Right renal cortex interstitium (tissue), 3 donors: ENCODE measurements at regions not wholly inside any gene's neighbourhood (a gene's known extent, or its start where the extent isn't known, plus 50 kb on each side); places are given as distances from the start of the nearest gene placed in this dataset.

Experiments
- DNase-seq, 3 donors: peaks; one replicate each; pipeline ENCODE4 v3.0.0-alpha.2; 2013; ENCODE audit warnings: low read depth in 3 of 3, low spot score in 2 of 3

DNA sequence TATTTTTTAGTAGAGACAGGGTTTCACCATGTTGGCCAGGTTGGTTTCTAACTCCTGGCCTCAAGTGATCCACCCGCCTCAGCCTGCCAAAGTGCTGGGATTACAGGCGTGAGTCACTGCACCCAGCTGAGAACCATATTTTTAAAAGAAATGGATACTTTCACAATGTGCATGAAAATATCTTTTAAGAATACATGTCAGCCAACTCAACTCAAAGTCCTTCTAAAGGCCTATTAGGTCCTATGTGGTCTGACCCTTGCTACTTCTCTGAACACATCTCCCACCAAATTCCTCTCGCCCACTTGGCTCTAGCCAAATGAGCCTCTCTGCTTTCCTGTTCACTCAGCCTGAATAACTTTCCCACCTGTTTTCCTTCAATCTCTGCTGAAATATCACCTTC lies 119.6 kb downstream of the MTX2 start:
- DNase-seq: no peak

DNA sequence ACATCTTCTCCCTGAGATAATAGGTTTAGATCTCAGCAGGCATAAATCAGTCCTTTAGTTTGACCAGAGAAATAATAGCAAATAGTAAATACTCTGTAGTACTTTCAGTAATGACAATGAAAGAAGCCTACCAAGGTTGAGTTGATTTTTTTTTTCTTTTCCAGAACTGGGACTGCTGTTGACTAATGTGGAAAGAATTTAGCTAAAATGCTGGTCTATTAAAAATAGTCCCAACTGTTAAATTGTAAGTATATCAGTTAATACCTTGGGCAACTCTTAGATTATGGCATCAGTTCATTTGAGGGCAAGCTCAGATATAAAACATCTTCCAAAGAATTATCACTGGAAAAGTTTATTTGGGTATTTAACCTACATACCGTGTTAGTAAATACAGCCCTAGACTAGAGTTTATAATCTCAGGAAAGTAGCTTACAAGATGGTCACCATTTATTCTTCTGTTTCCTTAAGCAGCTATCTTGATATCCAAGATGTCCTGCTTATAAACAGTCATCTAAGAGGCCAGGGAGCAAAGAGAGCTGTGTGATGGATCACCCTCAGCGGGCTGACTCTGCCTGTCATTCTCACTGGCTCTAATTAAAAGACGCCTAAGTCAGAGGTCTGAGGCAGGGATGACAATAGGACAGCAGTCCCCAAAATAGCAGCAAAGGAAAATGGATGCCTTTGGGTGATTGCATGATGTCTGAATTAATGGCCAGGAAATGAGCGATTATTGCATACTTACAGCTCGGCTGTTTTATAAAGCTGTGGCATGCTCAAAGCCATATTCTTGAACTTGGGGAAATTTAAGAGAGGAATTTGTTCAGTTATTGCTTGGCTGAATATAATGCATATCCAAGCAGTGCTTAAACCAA lies 121.3 kb downstream of the MTX2 start:
- DNase-seq: no peak

DNA sequence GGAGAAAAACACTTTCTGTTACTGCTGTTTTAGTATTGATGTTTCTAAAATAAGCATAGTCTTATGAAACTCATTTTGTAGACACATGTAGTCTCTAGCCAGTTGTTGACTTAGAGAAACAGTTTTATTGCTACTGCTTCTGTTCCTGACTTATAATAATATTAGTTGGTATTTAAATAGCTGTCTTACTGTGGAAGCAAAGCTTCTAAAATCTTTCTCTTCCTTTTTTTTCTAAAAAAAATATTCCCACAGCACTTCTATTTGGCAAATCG lies 121.8 kb downstream of the MTX2 start:
- DNase-seq: no peak

GRCh38 chr2:176392249-176392648 lies 123.0 kb downstream of the MTX2 start:
- no peak for DNase-seq

DNA sequence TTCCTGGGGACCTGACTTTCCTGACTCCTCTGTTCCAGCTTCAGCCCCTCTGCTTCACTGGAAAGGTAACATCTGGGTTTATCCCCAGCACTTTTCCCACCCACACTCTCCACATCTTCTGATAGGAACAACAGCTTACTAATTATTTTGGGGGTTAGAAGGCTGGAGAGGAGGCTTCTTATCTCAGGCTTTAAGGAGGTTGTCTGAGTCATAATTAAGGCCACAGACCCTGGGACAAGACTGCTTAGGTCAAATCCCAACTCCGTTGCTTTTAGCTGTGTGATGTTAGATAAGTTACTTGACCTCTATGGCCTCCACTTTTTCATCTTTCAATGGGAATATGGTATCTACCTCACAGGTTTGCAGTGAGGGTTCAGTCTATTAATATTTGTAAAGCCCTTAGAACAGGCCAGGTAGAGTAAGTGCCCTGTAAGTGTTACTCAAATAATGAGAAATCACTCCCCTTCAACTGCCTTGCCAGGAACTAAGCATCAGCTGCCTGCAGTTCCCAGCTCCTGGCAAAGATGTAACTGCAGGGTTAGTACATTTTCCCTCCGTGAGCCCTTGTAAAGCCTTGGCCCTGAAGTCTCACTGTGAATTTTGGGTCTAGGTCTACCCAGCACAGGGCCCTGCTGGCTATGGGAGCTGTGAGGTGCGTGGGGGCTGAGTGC lies 123.6 kb downstream of the MTX2 start:
- DNase-seq: no peak

DNA sequence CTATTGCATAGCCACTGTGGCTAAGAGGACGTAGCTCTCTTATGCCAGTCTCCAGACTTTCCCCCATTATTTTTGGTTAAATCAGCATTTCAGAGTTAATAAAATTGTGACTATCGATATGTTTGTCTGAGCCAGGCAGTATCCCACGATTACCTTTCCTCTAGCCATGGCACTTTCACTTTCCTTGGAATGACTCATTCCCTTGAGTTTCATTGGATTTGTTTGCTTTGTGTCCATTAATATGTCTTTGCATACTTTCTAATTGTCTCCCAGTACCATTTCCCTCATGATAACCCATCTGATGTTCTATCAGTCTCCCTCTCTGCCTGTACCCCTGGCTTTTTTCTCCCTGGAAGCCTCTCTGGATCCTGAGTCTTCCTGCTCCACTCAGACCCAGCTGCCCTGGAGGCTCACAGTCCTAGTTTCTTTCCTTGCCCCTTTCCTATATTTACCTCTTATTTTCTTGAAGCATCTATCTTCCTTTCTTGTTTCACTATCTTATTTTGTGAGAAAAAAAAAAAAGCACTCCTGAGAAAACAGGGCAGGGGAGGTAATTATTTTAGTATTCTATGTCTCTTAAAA lies 126.1 kb downstream of the MTX2 start:
- no peak for DNase-seq

- DNase-seq: no peak
Observed at GRCh38 chr2:176398243-176399073, 129.2 kb downstream of the MTX2 start.

DNA sequence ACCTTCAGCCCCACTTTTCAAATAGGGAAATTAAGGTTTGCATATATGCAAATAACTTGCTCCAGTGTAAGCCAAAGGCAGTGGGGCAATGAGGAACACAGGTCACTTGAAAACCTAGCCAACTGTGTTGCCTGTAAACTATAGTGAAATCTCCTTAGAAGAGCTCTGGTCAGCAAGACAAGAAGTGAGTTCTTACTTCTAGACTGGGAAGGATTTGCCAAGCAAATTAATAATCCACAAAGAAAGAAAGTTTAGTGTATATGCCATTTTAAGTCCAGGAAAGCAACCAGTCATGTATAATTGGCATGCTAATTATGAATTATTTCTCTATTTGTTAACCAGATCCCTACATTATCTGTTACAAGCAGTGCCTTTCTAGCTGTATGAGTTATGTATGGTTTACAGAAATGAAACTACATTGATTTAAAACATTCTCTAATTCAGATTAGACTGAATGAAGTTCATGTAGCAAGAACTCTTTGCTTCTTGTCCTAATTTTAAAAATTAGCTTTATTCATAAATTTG lies 129.9 kb downstream of the MTX2 start:
- DNase-seq: no peak

- no peak for DNase-seq
Observed at GRCh38 chr2:176405477-176405876, 136.2 kb downstream of the MTX2 start.

DNA sequence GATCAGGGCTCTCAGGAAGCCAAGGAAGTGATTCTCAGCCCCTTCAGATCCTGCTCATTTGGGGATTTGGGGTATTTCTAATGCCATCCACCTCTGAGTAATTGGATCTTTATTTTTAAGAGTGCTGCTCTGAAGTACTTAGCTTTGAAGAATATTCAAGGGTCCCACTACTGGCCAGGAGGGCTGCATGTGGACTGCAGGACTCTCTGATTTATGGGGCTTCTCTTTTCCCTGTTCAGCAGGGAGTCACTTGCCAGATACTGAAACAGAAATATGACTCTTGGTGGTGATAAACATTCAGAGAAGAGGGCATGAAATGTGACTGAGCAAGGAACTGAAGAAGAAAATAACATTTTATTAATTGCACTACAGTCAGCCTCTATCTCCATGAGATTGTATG lies 138.5 kb downstream of the MTX2 start:
- DNase-seq: no peak

DNA sequence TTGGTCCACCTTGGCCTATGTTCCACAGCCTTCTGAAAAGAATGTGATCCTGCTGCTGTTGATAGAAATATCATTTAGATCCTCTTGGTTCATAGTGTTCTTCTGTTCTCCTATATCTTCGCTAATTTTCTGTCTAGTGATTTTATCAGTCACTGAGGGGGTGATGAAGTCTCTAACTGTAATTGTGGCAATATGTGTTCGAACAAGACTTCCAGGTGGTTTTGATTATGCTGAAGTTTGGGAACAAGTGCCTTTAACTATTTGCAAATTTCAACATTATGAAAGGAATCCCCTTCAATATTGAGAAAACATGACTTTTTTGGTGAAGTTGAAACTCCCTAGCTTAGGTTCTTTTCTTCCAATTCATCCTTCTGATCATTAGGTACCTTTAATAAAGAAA lies 140.4 kb downstream of the MTX2 start:
- no peak for DNase-seq

DNA sequence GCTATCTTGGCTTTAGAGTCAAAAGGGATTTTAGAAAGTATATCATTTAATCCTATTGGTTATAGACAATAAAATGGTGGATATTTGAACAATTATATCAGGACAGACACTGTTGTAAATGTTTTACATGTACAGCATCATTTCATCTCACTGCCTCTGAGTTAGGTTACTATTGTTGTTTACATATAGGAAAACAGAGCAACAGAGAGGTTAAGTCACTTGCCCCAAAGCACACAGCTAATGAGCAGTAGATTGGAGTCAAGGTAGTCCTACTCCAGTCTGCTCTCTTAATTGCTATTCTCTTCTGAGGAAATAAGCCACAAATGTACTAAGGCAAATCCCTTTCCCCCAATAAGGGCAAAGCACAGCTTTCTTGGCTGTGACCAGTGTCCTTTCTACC lies 142.9 kb downstream of the MTX2 start:
- no peak for DNase-seq

- DNase-seq: no peak
Observed at GRCh38 chr2:176413786-176414185, 144.5 kb downstream of the MTX2 start.

- no peak for DNase-seq
Observed at GRCh38 chr2:176414641-176415040, 145.4 kb downstream of the MTX2 start.

GRCh38 chr2:176415174-176415895 lies 146.1 kb downstream of the MTX2 start:
- no peak for DNase-seq

DNA sequence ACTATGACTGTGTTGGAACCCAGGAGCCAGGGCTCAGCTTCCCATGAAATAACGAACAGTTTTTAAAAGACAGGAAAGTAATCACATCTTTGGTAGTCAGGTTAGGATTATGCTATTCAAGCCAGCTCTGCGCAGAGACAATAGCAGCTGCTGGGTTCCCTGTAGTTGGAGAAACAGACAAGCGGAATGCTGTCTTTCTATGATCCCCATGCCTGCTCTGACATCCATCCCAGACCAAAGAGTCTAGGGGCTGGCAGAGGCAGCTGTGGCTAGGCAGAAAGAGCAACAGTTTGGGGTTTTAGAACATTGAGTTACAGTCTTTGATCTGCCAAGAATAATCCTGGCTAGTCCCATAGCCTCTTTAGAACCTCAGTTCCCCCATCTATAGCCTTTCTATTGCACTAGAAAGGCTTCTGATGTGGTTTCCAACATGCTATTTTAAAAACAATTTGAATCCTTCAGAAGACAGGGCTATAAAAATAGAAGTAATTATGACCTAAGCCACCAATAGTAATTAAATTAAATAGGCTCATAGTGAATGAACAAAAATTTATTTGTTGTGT lies 146.8 kb downstream of the MTX2 start:
- no peak for DNase-seq

GRCh38 chr2:176418768-176419167 lies 149.5 kb downstream of the MTX2 start:
- DNase-seq: no peak

DNA sequence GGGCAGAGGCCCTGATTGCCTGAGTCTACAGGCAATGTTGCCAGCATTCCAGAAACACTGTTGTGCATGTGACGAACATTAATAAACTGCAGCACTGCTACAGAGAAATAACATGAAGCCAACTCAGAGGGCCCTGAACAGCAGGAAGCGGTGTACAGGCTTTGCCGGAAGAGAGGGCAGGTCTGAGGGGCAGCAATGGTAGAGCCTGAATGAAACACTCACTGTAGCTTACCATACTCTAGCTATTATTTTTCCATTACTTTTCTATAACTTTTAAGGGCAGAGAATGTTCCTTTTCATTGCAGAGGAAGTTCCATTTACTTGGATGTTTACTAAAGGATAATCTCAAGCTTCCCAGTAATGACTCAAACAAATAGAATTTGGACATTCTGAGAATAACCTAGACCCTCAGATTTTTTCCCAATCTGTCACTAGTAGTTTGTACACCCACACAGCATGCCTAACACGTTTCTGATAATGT lies 150.4 kb downstream of the MTX2 start:
- no peak for DNase-seq

DNA sequence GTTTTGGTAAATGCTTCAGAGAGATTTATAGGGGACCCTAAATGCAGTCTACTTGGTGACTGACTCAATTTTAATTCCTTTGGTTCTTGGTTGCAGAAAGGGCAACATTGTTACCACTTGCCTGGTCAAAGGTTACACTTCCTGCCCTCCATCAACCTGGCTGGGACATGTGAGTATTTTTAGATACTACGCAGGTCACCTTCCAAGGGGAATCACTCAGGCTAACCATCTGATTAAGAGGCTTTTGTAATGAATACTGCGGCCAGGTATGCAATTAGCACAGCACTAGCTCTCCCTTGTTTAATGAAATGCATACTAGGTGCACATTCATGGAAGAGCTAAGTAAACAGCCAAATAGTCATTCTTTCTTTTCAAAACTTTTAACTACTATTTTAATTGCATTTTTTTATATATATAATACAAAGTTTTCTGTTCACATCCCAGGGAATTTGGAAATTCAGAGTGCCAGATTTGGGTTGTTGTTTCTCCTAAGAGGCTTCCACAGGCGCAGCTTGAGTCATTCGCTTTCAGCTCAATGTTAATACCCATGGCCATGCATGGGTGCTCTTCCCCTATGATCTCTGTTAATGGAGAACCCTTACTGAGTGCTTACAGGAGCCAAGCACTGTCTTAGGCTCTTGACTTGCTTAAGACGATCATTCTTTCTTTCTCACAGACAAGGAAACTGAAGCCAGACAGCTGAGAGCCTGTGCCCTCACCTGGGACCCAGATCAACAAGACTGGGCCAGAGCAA lies 152.2 kb downstream of the MTX2 start:
- DNase-seq: peak in 1 of 3 donors; percentile 75
